ENCODE measurements at regions not wholly inside any gene's neighbourhood (a gene's known extent, or its start where the extent isn't known, plus 50 kb on each side); places are given as distances from the start of the nearest gene placed in this dataset.

DNA sequence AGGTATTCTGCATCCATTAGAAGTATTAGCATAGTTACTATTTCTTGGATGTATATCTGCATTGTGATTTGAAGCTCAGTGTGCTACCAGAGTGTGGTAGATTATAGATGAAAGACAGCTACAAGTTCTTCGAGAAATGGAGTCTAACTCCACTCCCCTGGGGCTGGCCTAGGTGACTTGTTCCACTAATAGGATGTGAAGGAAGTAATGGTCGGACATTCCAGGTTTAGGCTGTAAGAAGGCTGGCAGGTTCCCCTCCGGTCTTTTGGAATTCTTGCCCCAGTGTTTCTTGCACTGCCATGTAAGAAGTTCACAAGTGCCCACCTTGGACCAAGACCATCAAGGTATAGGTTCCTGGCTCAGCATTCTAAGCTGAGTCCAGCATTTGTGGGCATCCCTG is 236.4 kb downstream of the FLRT2 start:
- no peak for TF ChIP-seq POLR2A (IDR thresholded peaks at IDR 0.05; ENCODE audit: extremely low read depth, insufficient read length)
- TF ChIP-seq, protein P1, sequence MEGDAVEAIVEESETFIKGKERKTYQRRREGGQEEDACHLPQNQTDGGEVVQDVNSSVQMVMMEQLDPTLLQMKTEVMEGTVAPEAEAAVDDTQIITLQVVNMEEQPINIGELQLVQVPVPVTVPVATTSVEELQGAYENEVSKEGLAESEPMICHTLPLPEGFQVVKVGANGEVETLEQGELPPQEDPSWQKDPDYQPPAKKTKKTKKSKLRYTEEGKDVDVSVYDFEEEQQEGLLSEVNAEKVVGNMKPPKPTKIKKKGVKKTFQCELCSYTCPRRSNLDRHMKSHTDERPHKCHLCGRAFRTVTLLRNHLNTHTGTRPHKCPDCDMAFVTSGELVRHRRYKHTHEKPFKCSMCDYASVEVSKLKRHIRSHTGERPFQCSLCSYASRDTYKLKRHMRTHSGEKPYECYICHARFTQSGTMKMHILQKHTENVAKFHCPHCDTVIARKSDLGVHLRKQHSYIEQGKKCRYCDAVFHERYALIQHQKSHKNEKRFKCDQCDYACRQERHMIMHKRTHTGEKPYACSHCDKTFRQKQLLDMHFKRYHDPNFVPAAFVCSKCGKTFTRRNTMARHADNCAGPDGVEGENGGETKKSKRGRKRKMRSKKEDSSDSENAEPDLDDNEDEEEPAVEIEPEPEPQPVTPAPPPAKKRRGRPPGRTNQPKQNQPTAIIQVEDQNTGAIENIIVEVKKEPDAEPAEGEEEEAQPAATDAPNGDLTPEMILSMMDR (IDR thresholded peaks at IDR 0.05; ENCODE audit: low read depth, low read length): no peak
- TF ChIP-seq MYC (IDR thresholded peaks at IDR 0.05; ENCODE audit: low read depth, low read length): no peak
- TF ChIP-seq, protein P2, sequence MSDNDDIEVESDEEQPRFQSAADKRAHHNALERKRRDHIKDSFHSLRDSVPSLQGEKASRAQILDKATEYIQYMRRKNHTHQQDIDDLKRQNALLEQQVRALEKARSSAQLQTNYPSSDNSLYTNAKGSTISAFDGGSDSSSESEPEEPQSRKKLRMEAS (IDR thresholded peaks at IDR 0.05; ENCODE audit: low read depth, low read length): no peak

Data from NB4 (cell line).